ENCODE measurements at regions not wholly inside any gene's neighbourhood (a gene's known extent, or its start where the extent isn't known, plus 50 kb on each side); places are given as distances from the start of the nearest gene placed in this dataset.

- H3K27me3 ChIP-seq (replicated peaks): no peaks in the 10 kb centered on the region
- DNase-seq: no peak
- in situ Hi-C loops (cut with HindIII; ENCODE audit: low pct_ligation_motif_present, low sequenced_read_pairs): no loop called here
- H3K36me3 ChIP-seq (replicated peaks): no peaks in the 10 kb centered on the region
- H3K4me3 ChIP-seq (ENCODE audit: low read depth, low read length): no peak overlapping the region
- no peak overlapping the region for H3K27ac ChIP-seq
- no peak for TF ChIP-seq CTCF (IDR thresholded peaks at IDR 0.05; ENCODE audit: low read depth, low read length, missing control alignments)
These were observed 634.9 kb downstream of the FSCB start for GRCh38 chr14:43872222-43872621.

GRCh38 chr14:43858981-43859380, 648.1 kb downstream of the FSCB start:
- no peak for TF ChIP-seq CTCF (IDR thresholded peaks at IDR 0.05; ENCODE audit: low read depth, low read length, missing control alignments)

GRCh38 chr14:43855556-43855955, 651.5 kb downstream of the FSCB start:
- H3K27ac ChIP-seq: no peak overlapping the region
- in situ Hi-C loops (cut with HindIII; ENCODE audit: low pct_ligation_motif_present, low sequenced_read_pairs): no loop called here
- H3K36me3 ChIP-seq (replicated peaks): no peaks in the 10 kb centered on the region
- no peak overlapping the region for H3K4me3 ChIP-seq (ENCODE audit: low read depth, low read length)
- no peak for DNase-seq
- H3K27me3 ChIP-seq (replicated peaks): no peaks in the 10 kb centered on the region
- TF ChIP-seq CTCF (IDR thresholded peaks at IDR 0.05; ENCODE audit: low read depth, low read length, missing control alignments): no peak

More at GRCh38 chr14:43858981-43859380, 648.1 kb downstream of the FSCB start:
- no peaks in the 10 kb centered on the region for H3K27me3 ChIP-seq (replicated peaks)
- in situ Hi-C loops (cut with HindIII; ENCODE audit: low pct_ligation_motif_present, low sequenced_read_pairs): no loop called here
- H3K36me3 ChIP-seq (replicated peaks): no peaks in the 10 kb centered on the region
- no peak for DNase-seq
- H3K27ac ChIP-seq: no peak overlapping the region
- no peak overlapping the region for H3K4me3 ChIP-seq (ENCODE audit: low read depth, low read length)

GRCh38 chr14:43853541-43853940, 653.5 kb downstream of the FSCB start:
- no peak for DNase-seq
- TF ChIP-seq CTCF (IDR thresholded peaks at IDR 0.05; ENCODE audit: low read depth, low read length, missing control alignments): no peak
- Histone ChIP-seq H3K27ac (no peak overlapping the region), H3K27me3 (replicated peaks) (no peaks in the 10 kb centered on the region), H3K36me3 (replicated peaks) (no peaks in the 10 kb centered on the region), H3K4me3 (ENCODE audit: low read depth, low read length) (no peak overlapping the region)
- in situ Hi-C loops (cut with HindIII; ENCODE audit: low pct_ligation_motif_present, low sequenced_read_pairs): no loop called here

- no peak for TF ChIP-seq CTCF (IDR thresholded peaks at IDR 0.05; ENCODE audit: low read depth, low read length, missing control alignments)
- no peak overlapping the region for H3K27ac ChIP-seq
- in situ Hi-C loops (cut with HindIII; ENCODE audit: low pct_ligation_motif_present, low sequenced_read_pairs): no loop called here
- no peaks in the 10 kb centered on the region for H3K36me3 ChIP-seq (replicated peaks)
- no peak for DNase-seq
- H3K4me3 ChIP-seq (ENCODE audit: low read depth, low read length): no peak overlapping the region
- no peaks in the 10 kb centered on the region for H3K27me3 ChIP-seq (replicated peaks)
These were observed 703.9 kb downstream of the FSCB start for GRCh38 chr14:43803076-43803689.

- Histone ChIP-seq H3K36me3 (replicated peaks) (no peaks in the 10 kb centered on the region), H3K4me3 (ENCODE audit: low read depth, low read length) (no peak overlapping the region), H3K27me3 (replicated peaks) (no peaks in the 10 kb centered on the region), H3K27ac (no peak overlapping the region)
- in situ Hi-C loops (cut with HindIII; ENCODE audit: low pct_ligation_motif_present, low sequenced_read_pairs): no loop called here
- TF ChIP-seq CTCF (IDR thresholded peaks at IDR 0.05; ENCODE audit: low read depth, low read length, missing control alignments): no peak
- DNase-seq: no peak
These were observed 711.4 kb downstream of the FSCB start for GRCh38 chr14:43795600-43796228.
